T-helper 1 cell (primary cell): ENCODE measurements at regions not wholly inside any gene's neighbourhood (a gene's known extent, or its start where the extent isn't known, plus 50 kb on each side); places are given as distances from the start of the nearest gene placed in this dataset.

Experiments
- DNase-seq, 5 donors: peaks; one replicate each; pipeline ENCODE4 v3.0.0-alpha.2; 2012 to 2020

DNA sequence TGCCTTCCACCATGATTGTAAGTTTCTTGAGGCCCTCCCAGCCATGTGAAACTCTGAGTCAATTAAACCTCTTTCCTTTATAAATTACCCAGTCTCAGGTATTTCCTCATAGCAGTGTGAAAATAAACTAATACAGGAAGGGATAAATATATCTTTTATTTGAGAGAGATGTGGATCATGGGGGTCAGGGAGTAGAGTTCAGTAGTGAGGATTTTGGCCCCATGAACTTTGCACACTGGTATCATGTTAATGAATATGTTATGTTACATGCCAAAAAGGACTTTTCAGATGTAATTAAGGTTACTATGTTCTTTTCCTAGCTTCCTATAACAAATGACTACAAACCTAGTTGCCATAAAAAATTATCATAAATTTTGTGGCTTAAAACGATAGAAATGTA lies 1393.7 kb downstream of the DSC3 start:
- DNase-seq, result no peak

- DNase-seq, result no peak
Observed at GRCh38 chr18:29647700-29648099, 1394.8 kb downstream of the DSC3 start.

GRCh38 chr18:29644276-29644675 lies 1398.3 kb downstream of the DSC3 start:
- DNase-seq, result no peak

- no peak for DNase-seq
Observed at GRCh38 chr18:29629493-29630036, 1413.0 kb downstream of the DSC3 start.

DNA sequence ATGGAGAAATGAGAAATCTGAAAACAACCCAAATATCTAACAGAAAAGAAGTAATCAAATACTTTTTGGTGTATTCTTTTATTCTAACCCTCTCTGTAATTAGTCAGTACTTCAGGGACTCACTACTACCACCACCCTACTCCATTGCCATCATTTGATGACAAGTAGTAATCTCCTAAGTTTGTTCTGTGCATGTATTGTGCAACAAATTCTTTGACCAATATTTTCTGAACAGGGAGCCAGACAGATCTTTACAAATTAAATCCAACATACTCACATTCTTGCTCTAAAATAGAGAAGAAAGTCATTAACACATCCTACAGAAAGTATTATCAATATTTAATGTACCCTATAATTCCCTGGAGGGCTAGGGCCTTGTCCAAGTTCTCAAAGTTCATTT lies 1416.4 kb downstream of the DSC3 start:
- no peak for DNase-seq

DNA sequence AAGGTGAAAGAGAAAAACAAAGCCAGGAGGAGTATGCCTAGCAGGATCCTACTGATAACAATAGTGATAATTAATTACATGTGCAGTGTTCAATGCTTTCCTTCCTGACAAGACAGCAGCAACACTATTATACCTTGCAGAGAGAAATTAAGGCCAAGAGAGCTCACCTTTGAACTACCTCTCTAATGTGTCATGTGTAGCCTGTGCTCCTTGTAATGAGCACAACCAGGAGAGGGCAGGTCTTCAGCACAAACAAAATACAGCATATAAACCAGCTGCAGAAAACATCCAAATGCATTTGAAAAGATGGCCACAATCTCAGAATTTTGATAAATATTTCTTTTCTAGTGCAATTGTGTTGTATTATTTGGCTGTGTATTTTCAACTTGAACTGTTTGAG lies 1425.7 kb downstream of the DSC3 start:
- no peak for DNase-seq

DNA sequence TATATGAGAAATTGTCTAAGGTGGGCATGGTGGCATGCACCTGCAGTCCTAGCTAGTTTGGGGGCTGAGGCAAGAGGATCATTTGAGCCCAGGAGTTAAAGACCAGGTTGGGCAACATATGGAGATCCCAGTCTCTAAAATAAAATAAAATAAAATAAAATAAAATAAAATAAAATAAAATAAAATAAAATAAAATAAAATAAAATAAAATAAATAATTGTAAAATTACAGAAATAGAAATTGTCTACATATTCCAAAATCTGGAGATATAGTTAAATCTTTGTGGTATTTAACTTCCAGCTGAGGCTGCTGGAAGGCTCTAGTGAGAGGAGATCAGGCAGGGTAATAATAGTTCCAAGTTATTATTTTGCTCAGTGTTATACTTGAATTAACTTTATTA lies 1432.1 kb upstream of the CDH2 start:
- DNase-seq, result no peak

GRCh38 chr18:29605365-29605764 lies 1428.4 kb upstream of the CDH2 start:
- no peak for DNase-seq

- peak in 1 of 5 donors; percentile 2 for DNase-seq
Observed at GRCh38 chr18:29596959-29597358, 1420.0 kb upstream of the CDH2 start.

DNA sequence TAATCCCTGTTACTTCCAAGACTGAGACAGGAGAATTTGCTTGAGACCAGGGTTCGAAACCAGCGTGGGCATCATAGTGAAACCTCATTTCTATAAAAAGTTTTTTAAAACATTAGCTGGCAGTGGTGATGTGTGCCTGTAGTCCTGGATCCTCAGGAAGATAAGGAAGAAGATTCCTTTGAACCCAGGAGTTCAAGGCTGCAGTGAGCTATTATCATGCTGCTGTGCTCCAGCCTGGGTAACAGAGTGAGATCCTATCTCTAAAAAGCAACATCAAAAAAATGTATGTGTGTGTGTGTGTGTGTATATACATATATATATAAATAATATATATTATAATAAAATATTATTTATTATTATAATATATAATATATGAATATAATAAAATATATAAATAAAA lies 1417.6 kb upstream of the CDH2 start:
- DNase-seq, result no peak

DNA sequence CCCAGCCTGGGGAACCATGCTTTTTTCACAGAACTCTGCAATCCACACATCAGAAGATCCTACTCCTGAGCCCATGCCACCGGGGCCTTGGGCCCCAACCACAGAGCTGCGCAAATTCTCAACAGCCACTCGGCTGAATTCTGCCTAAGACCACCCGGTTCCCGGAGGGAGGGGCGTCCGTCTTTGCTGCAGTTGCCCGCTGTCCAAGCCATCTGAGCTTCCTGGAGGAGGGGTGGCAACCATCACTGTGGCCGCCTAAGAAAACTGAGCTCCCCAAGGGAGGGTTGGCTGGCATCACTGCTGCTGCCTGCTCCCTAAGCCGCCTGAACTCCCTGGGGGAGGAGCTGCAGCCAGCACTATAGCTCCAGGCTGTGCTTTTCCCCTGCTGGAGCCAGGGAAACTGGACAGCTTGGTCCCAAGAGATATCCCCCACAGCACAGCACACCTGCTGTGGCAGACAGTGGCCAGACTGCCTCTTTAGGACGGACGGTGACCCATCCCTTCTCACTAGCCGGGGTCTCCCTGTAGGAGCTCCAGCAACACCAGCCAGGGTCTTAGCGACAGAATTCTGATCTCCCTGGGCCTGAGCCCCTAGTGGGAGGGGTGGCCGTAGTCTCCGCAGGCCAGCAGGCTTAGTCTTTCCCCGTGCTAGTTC lies 1411.6 kb upstream of the CDH2 start:
- DNase-seq, result no peak

DNA sequence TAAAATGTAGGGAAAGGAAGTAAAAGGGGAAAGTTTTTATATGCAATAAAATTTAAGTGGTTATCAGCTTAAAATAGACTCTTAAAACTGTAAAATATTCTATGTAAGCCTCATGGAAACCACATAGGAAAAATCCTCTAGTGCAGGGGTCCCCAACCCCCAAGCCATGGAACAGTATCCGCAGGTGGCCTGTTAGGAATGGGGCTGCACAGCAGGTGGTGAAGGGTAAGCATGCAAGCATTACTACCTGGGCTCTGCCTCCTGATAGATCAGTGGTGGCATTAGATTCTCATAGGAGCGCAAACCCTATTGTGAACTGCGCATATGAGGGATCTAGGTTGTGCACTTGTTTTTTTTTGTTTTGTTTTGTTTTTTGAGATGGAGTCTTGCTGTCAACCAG lies 1409.3 kb upstream of the CDH2 start:
- DNase-seq, result no peak

DNA sequence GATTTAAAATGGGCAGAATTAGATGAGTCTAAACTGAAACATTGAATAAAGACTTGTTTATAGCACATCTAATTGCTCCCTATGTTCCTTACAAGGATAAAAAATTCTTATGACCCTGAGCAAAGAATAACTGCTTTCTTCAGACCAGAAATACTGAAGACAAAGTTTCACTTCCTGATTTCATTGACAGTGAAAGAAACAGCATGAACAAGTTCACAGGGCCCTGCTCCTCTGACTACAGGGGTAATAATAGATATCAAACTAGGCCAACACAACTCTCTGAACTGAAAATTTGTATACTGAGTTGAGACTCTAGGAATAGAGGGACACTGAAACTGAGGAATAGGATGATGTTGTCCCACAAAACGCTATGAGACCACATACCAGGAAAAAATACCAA lies 1383.3 kb upstream of the CDH2 start:
- no peak for DNase-seq

- DNase-seq, result no peak
Observed at GRCh38 chr18:29556070-29556469, 1379.1 kb upstream of the CDH2 start.

DNA sequence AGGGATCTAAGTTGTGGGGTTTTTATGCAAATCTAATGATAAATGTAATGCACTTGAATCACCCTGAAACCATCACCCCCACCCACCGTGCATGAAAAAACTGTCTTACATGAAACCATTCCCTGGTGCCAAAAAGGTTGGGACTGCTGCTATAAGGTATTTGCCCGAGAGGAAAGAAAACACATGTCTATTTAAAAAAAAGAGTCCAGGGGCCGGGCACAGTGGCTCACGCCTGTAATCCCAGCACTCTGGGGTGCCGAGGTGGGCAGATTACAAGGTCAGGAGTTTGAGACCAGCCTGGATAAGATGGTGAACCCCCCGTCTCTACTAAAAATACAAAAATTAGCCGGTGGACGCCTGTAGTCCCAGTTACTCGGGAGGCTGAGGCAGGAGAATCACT lies 1372.8 kb upstream of the CDH2 start:
- no peak for DNase-seq

DNA sequence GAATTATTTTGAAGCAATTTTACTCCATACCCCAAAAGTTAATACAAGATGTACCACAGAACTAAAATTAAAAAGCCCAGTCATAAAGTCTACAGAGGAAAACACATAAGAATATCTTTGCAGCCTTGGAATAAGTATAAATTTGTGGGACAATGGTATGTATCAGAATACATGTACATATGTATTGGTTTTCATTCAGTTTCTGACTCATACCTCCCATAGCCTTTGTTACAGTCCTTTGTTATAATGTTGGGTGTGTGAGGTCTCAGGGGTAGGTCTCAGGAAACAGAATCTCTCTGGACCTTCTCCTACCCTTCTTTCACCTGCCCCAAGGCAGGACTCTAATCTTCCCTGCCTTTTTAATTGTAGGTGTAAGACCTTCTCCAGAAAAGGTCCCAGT lies 1370.7 kb upstream of the CDH2 start:
- DNase-seq, result no peak

GRCh38 chr18:29540548-29540947 lies 1363.6 kb upstream of the CDH2 start:
- DNase-seq, result no peak

GRCh38 chr18:29531746-29532145 lies 1354.8 kb upstream of the CDH2 start:
- DNase-seq, result no peak

DNA sequence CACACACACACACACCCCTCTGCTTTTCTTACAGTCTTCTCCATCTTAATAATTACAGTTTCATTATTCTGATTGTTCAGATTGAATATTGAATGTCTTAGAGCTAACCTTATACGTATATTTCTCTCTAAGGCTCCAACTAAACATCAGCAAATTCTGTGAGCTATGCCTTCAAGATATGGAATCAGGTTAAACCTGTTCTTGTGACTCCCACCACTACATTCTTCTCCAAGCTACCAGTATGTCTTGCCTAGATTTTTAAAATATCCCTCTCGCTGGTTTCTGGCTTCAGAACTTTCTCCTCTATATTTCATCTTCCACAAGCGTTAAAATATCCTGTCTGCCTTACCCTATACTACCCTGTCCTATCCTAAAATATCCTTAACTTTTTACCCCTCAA lies 1346.4 kb upstream of the CDH2 start:
- no peak for DNase-seq

DNA sequence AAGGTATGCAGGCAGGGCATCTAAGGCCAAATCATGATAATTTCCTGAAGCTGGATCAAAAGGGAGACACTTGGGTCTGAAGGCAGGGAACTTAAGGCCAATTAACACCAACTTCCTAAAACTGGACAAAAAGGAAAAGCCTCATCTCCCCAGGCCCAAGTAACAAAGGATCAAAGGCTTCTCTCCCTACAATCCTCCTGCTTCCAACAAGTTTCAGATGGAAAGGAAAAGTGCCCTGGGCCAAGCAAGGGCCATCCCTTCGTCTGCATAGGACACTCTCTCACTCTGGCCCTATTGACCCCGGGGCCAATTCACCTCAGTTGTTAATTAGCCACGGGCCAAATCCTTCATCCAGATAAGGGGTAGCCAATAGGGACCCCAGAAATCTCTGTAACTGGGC lies 1335.8 kb upstream of the CDH2 start:
- DNase-seq, result no peak

GRCh38 chr18:29512203-29512602 lies 1335.3 kb upstream of the CDH2 start:
- no peak for DNase-seq

- DNase-seq, result no peak
Observed at GRCh38 chr18:29501952-29502351, 1325.0 kb upstream of the CDH2 start.

GRCh38 chr18:29496152-29496680 lies 1319.3 kb upstream of the CDH2 start:
- no peak for DNase-seq

- DNase-seq, result no peak
Observed at GRCh38 chr18:29494371-29494770, 1317.4 kb upstream of the CDH2 start.

DNA sequence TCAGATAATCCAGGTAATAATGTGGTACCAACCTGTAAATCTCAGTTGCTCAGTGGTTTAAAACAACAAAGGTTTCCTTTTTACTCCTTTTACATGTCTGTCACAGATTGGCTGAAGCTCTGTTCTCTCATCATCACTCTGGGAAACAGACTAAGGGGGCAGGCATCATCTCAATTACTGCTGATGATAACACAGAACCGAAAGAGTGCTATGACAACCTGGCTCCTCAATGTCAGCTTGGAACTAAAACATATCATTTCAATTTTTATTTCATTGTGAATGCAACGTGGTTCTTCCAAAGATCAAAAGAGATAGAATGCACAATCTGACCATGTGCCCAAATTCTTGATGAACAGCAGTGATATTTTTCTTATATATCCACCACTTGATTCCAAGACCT lies 1315.0 kb upstream of the CDH2 start:
- DNase-seq, result no peak
